ENCODE measurements at regions not wholly inside any gene's neighbourhood (a gene's known extent, or its start where the extent isn't known, plus 50 kb on each side); places are given as distances from the start of the nearest gene placed in this dataset.

DNA sequence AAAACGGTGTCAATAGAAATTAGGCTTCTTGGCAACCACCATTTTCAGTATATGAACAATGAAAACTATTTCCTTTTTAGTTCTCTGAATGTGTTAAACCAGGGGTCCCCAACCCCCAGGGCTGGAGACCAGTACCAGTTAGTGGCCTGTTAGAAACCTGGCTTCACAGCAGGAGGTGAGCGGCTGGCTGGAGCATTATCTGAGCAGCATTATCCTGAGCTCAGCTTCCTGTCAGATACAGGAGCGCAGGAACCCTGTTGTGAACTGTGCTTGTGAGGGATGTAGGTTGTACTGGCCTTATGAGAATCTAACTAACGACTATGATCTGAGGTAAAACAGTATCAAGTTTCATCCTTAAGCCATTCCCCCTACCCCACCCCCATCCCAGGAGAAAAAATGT lies 328.7 kb downstream of the ZBBX start:
- TF ChIP-seq POLR2AphosphoS5 (IDR thresholded peaks at IDR 0.05; ENCODE audit: low read depth, low read length) (no peak), TAF1 (IDR thresholded peaks at IDR 0.05; ENCODE audit: low read depth, low read length) (no peak), POLR2A (IDR thresholded peaks at IDR 0.05; ENCODE audit: low read depth, low read length) (no peak)
